Right lobe of liver (tissue), 4 donors: ENCODE measurements at regions not wholly inside any gene's neighbourhood (a gene's known extent, or its start where the extent isn't known, plus 50 kb on each side); places are given as distances from the start of the nearest gene placed in this dataset.

Source experiments
- POLR2A ChIP-seq: fragments of 450-650 bp; IDR thresholded peaks from one replicate; pipeline ENCODE4 v1.6.1; 2017; ENCODE audit warnings: antibody characterized with exemption, mild to moderate bottlenecking
- TF ChIP-seq, protein P1 (sequence below), 4 donors: fragments of 200-600 bp in 3 of 4; fragments of 450-650 bp in 1 of 4; IDR thresholded peaks; one replicate each; pipeline versions ENCODE4 v1.5.1 to v1.8.0; 2016 to 2022; ENCODE audit warnings: antibody characterized with exemption in 4 of 4, mild to moderate bottlenecking in 2 of 4
- donor health status: DM: no; HTN: no; CAD: no.
- donor health status: DM: no; HTN: no; CAD: no.
- donor health status: DM: no; HTN: yes; CAD: no.

GRCh38 chr9:117825609-117826347 is 121.6 kb downstream of the TLR4 start:
- TF ChIP-seq, protein P1, sequence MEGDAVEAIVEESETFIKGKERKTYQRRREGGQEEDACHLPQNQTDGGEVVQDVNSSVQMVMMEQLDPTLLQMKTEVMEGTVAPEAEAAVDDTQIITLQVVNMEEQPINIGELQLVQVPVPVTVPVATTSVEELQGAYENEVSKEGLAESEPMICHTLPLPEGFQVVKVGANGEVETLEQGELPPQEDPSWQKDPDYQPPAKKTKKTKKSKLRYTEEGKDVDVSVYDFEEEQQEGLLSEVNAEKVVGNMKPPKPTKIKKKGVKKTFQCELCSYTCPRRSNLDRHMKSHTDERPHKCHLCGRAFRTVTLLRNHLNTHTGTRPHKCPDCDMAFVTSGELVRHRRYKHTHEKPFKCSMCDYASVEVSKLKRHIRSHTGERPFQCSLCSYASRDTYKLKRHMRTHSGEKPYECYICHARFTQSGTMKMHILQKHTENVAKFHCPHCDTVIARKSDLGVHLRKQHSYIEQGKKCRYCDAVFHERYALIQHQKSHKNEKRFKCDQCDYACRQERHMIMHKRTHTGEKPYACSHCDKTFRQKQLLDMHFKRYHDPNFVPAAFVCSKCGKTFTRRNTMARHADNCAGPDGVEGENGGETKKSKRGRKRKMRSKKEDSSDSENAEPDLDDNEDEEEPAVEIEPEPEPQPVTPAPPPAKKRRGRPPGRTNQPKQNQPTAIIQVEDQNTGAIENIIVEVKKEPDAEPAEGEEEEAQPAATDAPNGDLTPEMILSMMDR (IDR thresholded peaks at IDR 0.05): no peak
- TF ChIP-seq POLR2A: no peak
